NCI-H1417 (cell line): ENCODE measurements at regions not wholly inside any gene's neighbourhood (a gene's known extent, or its start where the extent isn't known, plus 50 kb on each side); places are given as distances from the start of the nearest gene placed in this dataset.
A peak's percentile ranks its signal among the peaks of the same experiment; 100 is the strongest.
"Not testable (repeated sequence)": the region's sequence is repeated elsewhere in the genome, so short reads cannot be mapped to it uniquely, and the experiment has no call there.

Source experiments
- DNase-seq, 3 experiments: peaks; one replicate each; lab custom pipeline; 2025; lab: John Stamatoyannopoulos, UW

DNA sequence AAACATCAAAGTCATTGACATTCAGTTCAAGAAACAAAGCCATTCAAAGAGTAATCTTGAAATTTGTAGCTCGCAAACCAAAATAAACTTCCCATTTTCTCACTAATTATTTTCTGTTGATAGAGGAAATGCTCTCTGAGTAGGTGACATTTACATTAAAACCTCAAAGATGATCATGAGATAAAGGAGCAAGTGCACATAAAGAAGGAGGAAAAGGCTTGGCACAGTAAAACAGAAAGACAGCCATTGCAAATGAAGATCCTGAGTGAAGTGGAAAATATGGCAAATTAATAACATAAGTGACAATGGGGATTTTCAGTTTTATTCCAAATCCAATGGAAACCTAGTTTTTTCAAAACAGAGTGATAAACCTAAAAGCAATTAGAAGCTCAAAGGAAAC is 2320.8 kb downstream of the ARAP2 start:
- DNase-seq, result no peak

DNA sequence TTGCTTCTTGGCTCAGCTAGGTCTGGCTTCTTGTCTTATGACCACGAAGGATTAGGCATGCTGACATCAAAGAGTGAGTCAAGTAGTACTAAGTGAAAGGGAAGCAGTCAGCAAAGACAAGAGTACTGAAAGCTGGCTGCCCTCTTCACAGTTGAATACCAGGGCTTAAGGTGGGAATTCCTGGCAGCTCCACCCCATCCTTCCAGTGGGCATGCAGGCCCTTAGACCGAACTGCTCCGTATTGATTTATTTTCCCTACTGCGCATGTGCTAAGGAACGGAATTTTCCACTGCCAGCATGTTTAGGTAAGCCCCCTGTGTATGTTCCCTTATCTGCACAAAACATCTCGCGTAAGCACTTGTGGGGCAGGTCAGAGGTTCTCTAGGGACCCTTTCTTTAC is 2320.1 kb downstream of the ARAP2 start:
- DNase-seq, result no peak

DNA sequence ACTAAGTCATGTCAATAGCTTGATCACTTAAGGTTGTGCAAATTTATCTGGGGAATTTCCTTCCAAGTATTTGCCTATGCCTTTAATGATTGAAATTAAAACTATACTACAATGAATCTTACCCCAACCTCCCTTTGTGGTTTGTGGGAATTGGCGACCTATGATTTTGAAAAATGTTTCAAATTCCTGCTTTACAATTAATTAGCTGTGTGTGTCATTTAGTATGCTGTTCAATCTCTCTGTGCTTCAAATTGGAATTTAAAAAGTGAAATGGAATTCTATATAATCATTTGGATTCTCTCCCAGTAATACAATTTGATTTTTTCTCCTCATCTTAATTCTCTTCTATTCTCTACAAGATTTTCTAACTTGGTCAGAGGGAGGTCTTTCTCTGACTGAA is 2319.5 kb downstream of the ARAP2 start:
- no peak for DNase-seq

DNA sequence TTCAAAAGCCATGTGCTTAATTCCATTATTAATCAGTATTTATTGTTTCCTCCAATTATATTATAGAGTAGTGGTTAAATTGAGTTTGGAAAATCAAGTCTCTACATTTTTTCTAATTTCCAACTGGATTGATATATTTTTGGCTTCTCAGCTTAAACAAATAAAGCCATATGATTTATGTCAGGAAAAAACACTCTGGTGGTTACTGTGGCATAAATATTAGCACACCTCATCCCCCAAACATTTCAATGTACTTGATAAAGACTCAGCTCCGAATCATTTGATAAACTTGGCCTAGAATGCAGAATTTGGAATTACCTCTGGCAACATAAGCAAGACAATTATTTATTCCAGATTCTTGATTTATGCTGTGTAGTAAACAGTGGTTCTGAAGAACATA is 2313.8 kb downstream of the ARAP2 start:
- DNase-seq, result no peak

DNA sequence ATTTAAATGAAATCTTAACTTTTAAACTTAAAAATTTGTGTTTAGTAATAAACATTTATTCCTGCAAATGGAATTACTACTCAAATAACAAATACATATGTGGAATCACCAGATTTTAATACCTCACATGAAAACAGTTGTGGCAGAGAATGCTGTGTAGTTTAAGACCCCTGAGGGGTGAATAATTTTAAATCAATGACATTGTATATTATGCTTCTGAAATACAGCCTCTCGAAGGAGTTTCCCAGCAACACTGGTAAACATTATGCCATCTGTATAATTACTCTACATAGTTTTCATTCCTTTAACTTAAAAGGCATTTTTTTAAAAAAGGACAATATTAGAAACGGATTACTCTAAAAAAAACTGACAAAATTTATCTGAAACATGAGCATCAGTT is 2313.3 kb downstream of the ARAP2 start:
- DNase-seq, result no peak

DNA sequence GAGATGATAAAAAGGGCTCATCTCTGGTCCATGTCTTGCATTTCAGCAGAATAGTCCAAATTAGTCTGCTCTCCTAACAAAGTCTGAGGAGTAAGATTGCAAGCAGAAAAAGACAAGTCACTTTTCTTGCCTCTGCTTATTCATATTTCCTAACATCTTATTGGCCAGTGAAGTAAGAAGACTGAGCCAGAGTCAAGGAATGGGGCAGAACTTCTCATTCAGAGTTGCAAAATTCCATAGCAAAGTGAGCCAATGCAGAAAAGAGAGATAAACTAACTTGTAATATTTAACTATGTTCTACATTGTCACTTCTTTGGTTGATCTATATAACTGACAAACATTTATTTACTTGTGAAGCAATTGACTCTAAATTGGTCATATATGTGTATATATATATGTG is 2304.0 kb downstream of the ARAP2 start:
- DNase-seq, result no peak

DNA sequence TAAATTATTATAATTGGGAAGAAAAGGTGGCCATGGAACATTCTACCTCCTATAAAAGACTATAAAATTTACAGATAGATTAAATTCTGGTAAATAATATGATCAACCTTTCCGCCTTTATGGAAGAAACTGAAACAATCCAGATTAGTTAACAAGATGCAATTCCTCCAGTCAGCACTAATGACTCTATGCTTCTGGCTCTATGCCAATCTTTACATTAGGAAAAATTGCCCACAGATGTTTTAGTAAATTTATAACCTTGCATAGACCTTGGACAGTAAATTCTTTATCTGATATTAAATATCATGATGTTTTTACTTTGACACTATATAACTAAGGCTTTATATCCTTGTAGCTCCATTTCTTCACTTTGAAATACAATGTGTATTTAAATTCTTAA is 2302.5 kb downstream of the ARAP2 start:
- peak in 1 of 3 experiments; percentile 36 for DNase-seq

DNA sequence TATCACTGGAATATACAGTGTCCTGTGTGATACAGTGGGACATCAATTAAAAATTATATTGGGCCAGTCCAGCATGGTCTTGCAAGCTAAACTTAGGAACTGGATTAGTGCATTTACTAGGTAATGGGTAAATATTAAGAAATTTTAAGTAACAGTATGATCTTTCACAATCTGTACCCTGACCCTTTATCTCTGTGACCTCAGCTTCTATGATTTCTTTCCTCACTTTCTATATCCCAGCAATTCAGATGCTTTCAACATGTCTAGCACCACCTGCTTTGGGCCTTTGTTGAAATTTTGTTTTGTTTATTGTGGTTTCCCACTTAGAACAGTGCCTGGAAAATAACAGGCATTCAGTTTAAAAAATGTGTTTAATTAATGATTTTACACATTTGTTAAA is 2295.4 kb downstream of the ARAP2 start:
- no peak for DNase-seq

DNA sequence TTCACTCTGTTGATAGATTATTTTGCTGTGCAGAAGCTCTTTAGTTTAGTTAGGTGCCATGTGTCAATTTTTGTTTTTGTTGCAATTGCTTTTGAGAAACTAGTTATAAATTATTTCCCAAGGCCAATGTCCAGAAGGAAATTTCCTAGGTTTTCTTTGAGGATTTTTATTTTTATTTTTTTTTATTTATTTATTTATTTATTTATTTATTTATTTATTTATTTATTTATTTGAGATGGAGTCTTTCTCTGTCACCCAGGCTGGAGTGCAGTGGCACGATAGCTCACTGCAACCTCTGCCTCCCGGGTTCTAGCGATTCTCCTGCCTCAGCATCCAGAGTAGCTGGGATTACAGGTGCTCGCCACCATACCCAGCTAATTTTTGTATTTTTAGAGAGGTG is 2290.5 kb downstream of the ARAP2 start:
- not testable (repeated sequence) for DNase-seq

DNA sequence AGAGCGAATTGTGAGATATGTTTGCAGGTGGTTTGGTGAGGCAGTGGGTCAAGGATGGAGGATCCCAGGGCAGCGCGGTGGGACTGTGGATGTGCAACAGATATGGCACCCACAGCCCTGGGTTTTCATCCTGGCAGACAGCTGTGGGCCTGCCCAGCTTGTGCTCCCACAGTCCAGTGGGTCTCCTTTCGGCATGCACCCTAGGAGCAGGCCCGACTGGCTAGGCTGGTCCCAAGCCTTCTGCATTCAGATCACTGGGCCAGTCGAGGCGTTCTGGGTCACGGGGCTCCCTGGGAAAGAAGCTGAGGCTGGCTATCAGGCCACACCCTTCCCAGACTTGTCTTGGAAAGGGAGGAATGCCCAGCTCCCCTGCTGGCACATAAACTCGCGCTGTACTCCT is 2289.6 kb downstream of the ARAP2 start:
- no peak for DNase-seq

DNA sequence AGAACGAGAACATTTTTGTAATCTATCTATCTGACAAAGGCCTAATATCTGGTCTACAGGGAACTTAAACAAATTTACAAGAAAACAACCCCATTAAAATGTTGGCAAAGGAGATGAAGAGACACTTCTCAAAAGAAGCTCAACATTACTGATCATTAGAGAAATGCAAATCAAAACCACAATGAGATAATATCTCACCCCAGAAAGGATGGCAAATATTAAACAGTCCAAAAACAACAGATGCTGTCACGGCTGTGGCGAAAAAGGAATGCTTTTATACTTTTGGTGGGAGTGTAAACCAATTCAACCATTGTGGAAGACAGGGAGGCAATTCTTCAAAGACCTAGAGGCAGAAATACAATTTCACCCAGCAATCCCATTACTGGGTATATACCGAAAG is 2284.8 kb downstream of the ARAP2 start:
- peak in 1 of 3 experiments; percentile 53 for DNase-seq

DNA sequence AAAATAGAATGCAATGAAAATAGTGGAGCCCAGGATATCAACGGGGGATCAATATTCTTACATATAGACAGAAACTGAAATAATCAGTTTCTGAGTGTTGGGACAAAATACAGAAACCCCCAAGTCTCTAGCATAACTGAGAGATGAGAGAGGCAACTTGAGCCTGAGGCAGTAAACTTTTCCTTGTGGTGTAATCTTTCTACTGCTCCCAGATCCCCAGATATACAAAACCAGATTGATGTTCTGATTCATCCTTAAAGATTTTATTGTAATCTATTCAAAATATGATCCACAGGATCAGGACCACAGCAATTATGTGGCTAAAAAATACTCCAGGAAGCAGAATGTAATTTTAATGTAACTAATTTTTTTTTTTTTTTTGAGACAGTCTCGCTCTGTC is 2282.6 kb downstream of the ARAP2 start:
- no peak for DNase-seq

DNA sequence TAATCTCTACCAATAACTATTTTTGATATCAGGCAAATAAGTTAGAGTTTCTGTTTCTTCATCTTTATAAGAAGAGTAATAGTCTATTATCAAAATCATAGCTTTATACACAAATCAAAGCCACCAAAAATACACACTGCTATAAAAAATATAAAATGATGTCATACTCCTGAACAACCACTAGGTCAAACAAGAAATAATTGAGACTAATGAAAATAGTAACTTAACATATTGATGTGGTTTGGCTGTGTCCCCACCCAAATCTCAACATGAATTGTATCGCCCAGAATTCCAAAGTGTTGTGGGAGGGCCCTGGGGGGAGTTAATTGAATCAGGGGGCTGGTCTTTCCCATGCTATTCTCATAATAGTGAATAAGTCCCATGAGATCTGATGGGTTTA is 2277.5 kb downstream of the ARAP2 start:
- DNase-seq, result no peak

DNA sequence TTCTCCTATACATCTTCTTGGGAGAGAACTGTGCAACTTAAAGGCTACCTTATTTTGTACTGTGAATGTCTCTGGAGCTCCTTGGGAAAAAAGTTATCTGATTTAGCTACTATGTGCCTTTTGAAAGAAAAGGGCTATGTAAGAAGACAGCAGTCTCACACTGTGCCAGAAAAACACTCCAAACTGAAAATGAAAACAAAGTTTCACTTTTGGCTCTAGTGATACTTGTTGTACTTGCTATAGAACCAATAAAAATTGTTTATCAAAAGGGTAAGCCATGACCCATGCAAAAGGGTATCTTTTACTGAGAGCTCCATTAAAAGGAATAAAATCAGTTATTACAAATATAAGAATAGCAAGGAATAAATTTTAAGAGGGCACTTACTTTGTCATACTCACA is 2270.0 kb downstream of the ARAP2 start:
- no peak for DNase-seq

DNA sequence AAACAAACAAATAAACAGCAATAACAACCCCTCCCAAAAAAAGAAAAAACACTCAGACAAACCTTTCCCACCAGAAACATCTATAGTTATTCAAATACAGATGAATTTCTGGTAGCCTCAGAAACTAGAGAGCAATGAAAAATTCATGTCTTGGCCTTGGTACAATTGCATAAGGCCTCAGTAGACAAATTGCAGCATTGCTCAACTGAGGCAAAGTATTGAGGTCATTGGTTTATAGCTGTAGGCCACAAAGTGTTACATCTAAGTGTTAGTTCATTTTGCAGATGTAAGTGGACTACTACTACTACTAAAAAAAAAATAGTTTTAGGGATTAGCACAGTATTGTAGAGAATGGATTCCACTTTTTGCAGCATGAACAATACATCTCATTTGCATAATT is 2268.3 kb downstream of the ARAP2 start:
- no peak for DNase-seq

DNA sequence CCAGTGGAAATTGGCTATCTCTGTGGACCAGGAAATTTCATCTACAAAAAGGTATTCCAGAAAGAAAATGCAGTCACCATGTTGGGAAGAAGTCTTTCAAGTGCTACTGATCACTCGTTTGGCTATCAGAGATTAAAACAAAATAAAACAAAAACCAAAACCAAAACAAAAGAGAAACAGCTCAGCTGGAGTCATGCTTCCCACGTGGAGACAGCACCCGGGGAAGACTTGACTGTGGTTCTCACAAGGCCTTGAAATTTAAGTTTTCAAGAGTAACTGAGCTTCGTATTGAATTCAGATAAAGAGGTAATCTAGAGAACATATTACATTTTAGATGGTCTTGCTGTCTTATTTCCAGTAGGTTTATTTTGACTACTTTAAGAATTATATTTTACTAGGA is 2264.5 kb downstream of the ARAP2 start:
- not testable (repeated sequence) for DNase-seq

DNA sequence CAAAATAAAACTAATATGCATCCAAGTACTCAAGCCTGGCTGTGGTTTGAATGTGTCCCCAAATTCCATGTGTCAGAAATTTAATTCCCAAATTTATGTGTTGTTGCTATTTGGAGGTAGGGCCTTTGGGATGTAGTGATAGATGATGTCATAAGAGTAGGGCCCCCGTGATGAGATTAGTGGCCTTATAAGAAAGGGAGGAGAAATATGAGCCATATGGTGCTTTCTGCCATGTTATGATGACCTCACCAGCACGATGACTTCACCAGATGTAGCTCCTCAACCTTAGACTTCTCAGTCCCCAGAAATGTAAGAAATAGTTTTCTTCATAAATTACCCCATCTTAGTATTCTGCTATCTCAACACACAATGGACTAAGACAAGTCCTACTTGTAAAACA is 2264.0 kb downstream of the ARAP2 start:
- no peak for DNase-seq

DNA sequence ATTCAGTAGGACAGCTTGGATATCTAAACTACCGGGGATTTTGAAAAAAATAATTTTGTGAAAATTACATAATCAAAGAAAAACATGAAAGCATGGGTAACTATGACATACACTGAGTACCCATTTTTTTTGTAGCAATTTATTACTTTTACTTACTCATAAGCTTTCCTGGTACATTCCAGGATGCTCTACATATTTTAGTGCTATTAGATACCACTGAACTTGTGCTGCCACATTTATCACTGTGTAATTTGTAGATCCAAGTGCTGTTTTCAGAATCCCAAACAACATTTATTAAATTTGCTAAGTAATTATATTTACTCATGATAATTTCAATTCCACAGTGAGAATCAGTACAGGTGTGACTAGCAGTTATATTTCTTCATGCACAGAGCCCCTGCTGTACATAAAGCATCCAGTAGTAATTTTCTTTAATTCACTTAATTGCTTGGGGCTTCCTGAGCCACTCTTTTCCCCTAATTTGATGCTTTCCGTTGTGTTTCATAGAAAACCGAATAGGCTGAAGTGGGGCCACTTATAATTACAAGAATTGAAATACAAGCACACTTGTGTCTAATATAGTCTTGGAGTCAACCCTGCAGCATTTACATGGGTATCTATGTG is 2254.4 kb downstream of the ARAP2 start:
- peak; percentile 6 to 94 (median 59) for DNase-seq

DNA sequence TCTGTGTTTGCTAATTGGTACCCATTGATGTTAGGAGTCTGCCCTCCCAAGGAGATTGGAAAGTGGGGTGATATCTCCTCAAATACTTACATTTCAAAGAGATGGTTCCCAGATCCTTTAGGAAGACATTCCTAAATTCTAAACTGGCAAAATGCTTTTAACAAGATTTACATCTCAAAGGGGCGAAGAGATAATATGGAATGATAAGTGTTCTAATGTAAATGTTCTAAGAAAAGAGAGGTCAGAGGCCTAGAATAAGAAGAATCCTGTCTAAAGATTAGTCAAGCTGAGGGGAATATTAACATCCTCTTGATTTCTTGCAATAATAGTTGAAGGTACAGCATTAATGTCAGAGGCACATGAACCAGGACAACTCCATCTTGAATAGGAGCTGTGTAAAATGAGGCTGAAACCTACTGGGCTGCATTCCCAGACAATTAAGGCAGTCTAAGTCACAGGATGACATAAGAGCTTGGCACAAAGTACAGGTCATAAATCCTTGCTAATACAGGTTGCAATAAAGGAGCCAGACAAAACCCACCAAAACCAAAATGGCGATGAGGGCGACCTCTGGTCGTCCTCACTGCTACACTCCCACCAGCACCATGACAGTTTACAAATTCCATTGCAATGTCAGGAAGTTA is 2248.1 kb downstream of the ARAP2 start:
- no peak for DNase-seq

DNA sequence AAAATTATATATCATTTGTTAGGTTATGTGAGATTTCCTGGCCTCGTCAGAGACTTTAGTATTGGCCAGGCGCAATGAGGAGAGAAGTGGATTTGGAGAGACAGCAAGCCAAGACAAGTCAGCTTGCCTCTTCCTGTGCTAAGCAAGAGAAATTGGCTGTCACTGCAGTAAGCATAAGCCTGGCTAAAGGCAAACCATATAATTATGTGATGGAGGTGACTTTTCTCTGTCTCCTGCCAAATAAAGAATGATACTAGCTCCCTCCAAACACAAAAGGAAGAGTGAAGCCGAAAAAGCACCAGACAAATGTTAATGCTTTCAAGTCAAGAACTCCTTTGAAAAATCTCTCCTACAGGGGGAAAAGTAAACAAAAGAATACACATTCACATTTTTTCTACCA is 2246.0 kb downstream of the ARAP2 start:
- peak; percentile 7 to 77 (median 26) for DNase-seq

DNA sequence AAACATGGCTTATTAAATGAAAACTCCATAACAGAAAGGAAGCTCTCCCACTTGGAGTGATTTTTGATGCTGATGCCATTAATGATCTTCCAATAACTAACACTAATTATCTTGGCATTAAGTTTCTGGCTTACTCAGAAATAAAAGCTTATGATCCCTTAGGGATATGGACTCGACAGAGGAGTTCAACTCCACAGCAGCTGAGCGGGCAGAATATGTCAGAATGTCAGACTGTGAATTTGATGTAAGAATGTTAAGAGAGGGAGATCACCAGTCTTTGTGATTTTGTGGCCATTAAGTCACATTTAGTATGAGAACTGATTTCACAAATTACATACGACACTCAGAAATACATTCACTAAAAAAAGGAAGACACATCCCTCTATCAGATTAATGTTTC is 2244.0 kb downstream of the ARAP2 start:
- no peak for DNase-seq

DNA sequence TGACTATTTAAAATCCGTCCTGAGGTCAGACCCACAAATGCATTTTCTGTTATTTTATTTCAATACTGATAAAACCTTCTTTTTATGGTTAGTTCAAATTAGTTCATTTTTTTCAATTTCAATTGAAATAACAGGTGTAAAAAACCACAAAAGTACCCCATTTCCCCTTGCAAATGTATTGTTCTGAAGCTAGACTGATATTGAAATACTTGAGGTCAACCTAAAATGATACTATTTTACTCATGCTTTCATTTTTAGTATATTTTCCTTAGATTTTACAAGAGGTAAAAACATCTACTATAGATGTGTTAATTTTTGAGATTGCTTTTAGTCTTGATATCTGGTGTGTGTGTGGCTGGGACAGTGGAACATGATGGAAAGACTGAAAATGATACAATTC is 2237.8 kb downstream of the ARAP2 start:
- not testable (repeated sequence) for DNase-seq

DNA sequence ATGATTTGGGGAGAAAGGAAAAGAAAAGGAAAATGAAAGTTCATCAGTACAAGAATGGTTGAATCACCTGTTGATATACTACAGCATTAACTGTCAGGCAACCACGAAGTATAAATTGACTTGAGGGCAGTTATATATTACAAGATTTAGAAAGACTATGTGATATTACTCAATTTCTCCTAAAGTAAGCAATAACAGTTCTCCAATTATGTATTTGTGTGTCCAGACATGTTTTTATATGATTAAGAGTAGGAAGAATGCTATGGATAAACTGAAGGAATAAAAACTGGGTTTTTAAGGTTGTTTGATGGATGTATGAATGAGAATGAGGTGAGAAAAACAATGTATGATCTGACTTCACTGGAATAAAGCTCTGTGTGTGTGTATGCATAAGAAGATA is 2234.4 kb downstream of the ARAP2 start:
- DNase-seq, result no peak
